HG03432 (cell line): ENCODE measurements at regions not wholly inside any gene's neighbourhood (a gene's known extent, or its start where the extent isn't known, plus 50 kb on each side); places are given as distances from the start of the nearest gene placed in this dataset.
"Not testable (repeated sequence)": the region's sequence is repeated elsewhere in the genome, so short reads cannot be mapped to it uniquely, and the experiment has no call there.

Source experiments
- ATAC-seq: cut with Tn5 transposase; IDR thresholded peaks from one replicate; pipeline ENCODE4 v1.9.1; 2021; ENCODE audit warnings: mild to moderate bottlenecking, moderate library complexity; ENCODE audit not compliant: unreplicated experiment

DNA sequence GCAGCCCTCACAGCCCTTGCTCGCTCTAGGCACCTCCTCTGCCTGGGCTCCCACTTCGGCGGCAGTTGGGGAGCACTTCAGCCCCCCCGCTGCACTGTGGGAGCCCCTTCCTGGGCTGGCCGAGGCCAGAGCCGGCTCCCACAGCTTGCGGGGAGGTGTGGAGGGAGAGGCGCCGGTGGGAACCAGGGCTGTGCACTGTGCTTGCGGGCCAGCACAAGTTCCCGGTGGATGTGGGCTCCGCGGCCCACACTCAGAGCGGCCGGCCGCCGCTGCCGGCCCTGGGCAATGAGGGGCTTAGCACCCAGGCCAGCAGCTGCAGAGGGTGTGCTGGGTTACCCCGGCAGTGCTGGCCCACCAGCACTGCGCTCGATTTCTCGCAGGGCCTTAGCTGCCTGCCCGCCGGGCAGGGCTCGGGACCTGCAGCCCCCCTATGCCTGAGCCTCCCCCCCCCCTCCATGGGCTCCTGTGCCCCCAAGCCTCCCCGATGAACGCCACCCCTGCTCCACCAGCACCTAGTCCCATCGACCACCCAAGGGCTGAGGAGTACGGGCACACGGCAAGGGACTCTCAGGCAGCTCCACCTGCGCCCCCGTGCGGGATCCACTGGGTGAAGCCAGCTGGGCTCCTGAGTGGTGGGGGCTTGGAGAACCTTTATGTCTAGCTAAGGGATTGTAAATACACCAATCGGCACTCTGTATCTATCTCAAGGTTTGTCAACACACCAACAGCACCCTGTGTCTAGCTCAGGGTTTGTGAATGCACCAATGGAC is 224.8 kb downstream of the ZNF608 start:
- ATAC-seq: no peak

DNA sequence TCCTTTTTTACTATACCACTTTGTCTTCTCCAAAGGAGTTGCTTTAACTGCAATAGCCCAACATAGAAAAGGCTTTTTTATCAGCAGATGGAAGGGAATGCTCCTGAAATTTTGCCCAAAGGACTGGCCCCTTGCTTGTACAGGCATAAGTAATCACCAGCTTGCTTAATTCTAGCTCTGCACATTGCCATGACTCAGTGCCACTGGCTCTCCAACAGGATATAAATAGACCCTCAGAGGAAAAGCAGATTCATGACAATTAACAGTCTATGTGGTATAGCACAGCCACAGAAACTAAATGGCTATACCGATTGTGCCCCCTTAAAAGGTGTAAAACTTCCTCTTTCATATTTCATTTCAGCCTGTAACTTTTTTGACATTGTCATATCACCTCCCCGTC is 227.0 kb downstream of the ZNF608 start:
- peak; percentile 95 for ATAC-seq

DNA sequence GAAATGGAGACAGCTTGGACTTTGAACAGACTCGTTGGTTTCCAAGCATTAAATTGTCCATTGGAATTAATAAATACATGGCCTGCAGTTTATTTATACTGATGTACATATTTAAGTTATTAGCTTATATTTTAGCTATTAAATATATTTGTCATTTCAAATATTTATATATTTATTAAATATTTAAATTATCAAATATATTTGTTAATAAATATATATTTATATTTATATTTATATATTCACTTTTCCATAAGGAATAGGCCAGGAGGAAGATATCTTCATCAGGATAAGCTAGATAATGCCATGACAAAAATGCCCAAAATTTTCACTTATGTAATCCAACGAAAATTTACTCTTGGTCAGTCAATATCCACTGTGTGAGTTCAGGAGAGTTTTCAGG is 229.9 kb downstream of the ZNF608 start:
- no peak for ATAC-seq

DNA sequence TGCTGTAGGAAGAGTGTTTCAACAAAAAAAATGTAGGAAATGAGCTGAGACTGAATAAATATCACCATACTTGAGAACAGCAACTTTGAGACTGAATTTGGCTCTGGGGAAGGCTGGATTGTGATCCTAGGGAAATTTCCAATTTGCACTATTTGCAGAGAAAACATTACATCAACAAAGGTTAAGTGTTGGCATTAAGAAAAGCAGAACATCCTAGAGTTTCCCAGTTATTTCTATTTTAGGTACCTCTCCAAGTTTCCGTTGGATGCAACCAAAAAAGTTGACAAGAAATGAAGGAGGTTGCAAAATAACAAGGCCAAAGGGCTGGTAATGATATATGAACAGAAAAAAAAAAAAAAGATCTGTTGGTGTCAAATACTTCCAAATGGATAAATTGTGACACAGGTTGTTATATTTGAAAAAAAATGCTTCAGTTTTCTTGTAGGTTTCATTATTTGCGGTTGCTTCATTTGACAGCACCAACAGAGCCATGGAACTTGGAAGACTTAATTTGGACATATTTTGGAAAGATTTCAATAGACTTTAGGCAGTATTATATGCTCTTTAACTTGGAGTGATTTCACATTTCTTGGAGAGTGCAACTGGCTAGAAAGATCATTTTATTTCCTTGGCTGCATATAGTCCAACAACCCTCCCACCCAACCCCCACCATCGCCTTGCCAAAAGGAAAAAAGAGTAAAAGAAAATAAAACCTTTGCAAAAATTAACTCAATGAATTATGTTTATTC is 230.8 kb downstream of the ZNF608 start:
- no peak for ATAC-seq

DNA sequence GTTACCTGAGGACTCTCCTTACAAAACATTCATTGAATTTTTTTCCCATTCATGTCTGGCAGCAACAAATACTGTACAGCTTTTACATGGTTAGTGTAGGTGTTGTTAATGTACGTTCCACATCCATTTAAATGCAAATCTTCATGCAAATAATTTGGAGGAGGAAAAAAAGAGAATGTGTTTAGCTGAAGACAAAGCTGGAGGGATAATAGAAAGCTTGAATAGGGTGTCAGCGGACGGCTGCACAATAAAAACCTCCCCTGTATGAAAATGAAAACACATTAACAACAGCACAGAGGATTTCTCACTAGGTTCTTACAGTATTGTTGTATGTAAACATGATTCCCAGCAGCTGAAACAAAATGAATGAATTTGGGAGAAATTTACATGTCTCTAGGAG is 231.5 kb downstream of the ZNF608 start:
- no peak for ATAC-seq

DNA sequence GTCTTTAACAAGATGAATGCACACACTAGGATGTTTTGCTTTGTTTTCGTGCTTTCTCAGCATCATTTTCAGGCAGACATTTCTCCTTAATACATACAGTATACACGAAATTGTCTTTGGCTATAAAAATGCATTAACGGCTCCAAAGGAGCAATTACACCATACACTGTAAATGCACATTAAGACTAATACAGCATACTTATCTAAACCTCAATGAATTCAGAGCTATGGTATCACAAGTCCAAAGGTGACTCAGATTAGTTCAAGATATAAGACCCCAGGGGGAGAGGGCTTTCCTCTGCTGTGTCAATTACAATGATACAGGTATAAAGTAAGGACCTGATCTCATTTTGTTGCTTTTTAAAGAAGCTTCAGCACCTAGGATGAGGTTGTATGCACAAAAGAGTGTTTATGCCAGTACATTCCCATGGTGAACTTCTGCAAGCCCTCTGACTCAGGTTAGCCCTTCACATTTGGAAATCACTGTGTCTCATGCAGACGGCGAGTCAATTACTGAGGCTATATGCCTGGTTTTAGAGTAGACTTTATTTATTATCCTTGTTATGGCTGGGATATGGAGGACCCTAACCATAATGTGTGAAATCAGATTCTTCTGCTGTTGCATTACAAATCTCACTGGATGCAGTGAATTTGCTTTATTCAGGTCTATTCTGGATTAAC is 233.3 kb downstream of the ZNF608 start:
- no peak for ATAC-seq

DNA sequence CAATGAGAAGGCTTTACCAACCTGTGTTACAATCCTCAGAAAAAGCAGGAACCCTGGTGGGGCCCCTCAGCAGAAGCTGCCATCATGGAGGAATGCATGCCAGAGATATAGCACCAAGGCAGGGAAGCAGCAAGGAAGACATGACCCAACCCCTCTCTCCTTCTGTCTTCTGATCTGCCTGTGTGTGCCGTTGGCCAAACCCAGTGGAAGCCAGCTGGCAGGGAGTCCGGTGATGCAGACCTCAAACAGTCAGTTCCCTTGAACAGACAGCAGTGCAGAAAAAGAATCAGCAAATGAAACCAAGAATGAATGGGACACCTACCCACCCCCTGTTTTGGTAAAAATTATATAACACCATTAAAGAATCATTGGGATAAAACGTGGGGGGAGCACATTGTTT is 234.2 kb downstream of the ZNF608 start:
- no peak for ATAC-seq

DNA sequence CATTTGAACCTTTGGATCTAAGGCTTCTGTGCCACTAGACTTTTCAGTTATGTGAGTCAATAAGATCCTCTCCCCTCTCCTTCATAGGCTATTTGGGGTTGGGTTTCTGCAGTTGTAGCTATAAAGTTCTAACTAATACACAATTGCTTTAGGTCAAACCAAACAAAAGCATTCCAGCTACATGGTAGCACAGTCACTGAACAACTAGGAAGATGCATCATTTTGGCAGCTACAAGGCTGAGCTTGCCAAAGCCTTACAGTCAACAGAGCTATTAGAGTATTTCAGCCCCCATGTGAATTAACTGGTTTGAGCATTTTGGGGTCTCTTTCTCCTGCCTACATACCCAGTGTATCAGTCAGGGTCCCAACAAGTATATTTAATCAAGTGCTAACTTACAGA is 234.6 kb downstream of the ZNF608 start:
- no peak for ATAC-seq

DNA sequence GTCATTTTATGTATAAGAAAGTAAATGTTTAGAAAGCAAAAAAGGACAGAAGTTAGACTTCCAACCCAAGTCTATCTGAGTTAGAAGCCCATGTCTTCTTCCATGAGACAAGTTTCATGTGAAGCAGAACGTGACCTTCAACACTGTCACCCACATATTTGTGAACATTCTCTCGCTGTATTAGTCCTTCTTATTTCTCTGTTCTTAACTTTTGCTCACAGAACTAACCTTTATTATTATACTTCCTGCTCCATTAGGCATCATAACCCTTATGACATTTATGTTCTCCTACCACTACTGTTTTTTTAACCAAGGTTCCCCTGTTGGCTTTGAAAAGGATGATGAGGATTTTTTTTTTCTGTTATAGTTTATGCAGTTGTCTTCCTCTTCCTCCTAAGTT is 238.8 kb downstream of the ZNF608 start:
- ATAC-seq: no peak

DNA sequence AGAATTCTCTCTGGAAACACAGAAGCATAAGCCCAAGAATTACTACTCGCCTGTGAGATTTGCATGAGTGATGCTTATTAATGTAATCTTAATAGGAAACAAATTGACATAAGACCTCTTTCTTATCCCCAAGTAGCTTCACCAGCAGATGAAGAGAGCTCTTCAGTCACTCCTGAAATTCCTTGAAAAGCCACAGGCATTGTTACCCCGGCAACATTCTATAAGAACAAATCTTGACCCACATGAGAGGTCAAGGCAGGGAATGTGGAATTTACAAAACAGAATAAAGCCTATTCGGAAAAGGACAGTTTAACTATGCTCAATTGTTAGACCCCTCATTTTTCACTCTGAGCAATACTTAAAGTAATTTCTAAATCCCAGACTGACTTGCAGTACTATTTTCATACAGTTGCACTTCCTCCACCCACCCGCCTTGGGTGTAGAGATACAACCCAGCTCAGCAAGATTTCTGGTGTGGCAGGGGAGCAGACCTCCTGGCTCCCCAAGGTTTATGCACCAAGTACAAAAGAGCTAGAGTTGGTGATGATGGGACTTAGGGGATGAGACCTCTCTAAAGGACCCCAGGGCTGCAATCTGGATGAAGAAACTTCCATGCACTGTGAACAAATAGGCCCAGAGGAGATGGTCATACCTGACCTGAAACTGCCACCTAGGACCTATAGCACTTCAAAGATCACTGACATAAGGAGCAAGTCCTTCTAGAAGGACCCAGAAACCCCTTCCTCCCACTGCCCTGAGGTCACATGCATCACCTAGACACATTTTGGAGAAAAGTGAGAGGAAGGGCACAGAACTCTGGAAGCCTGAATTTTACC is 242.1 kb downstream of the ZNF608 start:
- peak; percentile 99 for ATAC-seq

DNA sequence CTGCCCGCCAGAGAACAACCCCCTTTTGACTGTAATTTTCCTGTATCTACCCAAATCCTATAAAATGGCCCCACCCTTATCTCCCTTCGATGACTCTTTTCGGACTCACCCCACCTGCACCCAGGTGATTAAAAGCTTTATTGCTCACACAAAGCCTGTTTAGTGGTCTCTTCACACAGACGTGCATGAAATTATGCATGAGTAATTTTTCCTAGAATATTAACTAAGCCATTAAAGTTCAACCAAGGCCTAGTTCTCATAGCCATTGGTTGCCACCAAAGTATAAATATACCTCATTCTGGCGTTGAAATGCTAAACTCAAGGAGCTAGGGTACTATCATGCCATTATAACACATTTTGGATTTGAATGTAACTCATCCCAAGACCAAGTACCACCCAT is 243.9 kb downstream of the ZNF608 start:
- ATAC-seq: no peak

DNA sequence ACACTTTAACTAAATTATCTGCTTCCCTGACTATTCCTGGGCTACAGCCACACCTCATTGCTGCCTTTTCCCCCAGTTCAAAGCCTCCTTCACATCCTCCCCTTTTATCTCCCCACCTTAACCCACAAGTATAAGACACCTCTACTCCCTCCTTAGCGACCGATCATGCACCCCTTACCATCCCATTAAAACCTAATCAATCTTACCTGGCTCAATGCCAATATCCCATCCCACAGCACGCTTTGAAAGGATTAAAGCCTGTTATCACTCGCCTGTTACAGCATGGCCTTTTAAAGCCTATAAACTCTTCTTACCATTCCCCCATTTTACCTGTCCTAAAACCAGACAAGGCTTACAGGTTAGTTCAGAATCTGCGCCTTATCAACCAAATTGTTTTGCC is 246.6 kb downstream of the ZNF608 start:
- not testable (repeated sequence) for ATAC-seq

DNA sequence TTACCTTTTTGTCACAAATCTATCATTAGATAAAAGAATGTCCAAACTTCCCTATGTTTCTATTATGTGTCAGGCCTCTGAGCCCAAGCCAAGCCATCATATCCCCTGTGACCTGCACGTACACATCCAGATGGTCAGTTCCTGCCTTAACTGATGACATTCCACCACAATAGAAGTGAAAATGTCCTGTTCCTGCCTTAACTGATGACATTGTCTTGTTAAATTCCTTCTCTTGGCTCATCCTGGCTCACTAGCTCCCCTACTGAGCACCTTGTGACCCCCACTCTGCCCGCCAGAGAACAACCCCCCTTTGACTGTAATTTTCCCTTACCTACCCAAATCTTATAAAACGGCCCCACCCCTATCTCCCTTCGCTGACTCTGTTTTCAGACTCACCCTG is 249.5 kb downstream of the ZNF608 start:
- ATAC-seq: not testable (repeated sequence)

DNA sequence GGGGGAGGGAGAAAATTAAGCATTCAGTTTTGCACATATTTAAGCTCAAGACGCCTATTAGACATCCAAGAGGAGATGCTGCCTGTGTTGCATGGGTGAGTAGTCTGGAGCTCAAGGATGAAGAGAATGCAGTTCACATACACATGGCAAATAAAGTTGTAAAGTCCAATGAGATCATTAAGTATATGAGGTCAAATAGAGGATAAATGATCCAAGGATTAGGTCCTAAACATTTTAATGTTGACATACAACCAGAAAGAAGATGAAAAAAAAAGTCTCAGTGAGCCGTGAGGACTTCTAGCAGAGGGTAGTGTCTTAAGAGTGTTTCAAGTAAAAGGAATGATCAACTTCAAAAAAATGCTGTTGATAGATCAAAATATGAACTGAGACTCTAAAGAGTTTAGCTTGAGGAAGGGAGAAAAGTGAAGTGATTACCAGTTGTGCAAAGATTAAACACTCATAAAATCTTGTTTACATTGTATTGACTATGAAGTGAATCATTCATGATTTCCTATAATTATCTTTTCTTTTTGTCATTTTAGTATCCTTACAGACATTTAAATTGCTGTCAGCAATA is 251.8 kb downstream of the ZNF608 start:
- ATAC-seq: no peak

DNA sequence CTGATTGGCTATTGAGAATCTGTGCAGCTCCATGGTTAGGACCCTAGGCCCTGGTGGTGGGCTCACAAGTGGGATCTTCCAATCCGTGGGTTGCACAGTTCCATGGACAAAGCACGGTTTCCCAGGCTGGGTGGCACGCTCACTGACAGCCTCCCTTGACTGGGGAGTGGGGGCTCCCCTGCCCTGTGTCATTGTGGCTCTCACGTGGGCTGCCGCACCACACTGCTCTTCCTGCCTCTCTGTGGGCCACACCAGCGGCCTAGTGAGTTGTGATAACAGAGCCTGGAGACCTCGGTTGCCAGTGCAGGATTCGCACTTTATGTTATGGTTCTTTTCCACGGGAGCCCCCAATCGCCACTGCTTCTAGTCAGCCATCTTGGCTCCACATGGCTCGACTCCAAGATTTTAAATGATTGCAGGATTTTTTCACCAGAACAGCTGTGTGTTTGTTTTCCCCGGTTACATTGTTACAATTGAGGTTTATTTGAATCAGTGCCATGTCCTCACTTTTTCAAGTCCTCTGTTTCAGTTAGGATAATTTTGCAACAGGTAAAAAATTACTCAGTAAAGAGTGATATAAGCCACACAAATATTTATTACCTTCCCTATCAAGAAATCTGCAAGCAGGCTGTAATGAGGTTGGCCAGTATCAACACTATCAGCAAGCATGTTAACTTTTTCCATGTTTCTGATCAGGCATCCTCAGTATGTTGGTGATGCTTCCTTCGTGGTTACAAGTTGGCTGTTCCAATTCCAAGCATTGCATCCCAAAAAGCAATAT is 253.8 kb downstream of the ZNF608 start:
- no peak for ATAC-seq

DNA sequence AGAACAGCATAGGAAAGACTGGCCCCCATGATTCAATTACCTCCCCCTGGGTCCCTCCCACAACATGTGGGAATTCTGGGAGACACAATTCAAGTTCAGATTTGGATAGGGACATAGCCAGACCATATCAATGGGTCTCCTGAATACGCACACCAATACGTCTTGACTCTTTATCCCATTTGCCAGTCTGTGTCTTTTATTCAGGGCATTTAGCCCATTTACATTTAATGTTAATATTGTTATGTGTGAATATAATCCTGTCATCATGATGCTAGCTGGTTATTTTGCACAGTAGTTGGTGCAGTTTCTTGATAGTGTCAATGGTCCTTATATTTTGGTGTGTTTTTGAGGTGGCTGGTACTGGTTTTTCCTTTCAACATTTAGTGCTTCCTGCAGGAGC is 256.1 kb downstream of the ZNF608 start:
- ATAC-seq: not testable (repeated sequence)

DNA sequence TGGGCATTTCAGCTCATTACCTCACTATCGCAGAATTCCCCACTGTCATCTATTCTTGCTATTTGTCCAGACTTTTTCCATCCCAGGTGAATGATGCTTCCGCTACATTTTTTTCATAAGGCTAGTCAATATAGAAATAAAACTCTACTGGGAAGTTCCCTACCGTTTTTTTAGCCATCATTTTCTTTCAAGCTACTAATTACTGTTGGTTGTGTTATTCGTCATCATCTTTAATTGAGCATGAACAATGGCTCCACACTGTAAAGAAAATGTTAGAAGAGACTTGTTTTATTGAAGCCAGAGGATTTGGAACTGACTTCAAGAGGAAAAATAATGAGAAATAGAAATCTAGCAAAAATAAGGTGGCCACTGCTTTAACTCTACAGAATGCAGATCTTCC is 265.0 kb downstream of the ZNF608 start:
- no peak for ATAC-seq

DNA sequence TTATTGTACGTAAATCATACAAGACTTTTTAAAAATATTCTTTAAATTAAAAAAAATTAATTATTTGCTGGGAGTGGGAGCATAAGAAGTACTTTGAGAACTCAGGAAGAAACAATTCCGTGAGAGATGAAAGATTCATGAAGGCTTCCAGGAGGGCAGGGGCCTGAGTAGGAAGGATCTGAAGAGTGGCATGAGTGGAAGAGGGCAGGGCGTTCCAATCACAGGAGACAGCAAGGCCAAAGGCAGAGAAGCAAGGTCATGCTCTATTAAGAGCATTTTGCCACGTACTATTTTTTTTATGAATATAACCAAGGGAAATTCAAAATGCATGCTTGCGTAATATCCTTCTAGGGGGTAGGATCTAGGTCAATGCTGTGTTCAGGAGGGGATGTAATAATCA is 265.5 kb downstream of the ZNF608 start:
- no peak for ATAC-seq

DNA sequence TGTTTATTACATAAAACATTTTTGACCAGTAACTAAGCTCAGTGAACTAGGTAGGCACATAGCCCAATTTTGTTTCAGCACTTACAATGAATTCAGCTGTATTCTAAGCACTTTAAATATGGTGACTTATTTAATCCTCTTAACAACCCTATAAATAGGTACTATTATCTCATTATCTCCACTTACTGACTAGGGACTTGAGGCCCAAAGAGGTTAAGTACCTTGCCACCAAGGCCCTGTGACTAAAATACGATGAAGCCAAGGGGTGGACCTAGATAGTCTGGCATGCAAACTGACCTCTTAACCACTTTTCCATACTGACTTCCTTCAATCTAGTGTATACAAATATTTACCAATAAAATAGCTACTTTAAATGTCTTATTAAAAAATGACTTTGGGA is 266.4 kb downstream of the ZNF608 start:
- no peak for ATAC-seq

DNA sequence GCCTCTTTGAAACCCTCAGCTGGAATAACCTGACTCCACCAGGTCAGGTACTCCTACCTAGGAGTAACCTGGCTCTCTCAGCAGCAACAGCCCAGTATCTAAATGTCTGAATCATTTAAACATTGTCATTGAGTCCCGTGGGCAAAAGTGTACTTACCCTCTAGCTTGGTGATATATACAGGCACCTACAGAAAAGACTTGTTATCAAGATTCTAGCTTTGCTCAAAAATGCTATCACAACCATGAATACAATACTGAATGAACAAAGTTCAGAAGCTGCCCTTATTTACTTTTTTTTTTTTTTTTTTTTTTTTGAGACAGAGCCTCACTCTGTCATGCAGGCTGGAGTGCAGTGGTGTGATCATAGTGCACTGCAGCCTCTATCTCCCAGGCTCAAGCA is 268.2 kb downstream of the ZNF608 start:
- ATAC-seq: no peak
